Left colon (tissue), 2 donors: ENCODE measurements at regions not wholly inside any gene's neighbourhood (a gene's known extent, or its start where the extent isn't known, plus 50 kb on each side); places are given as distances from the start of the nearest gene placed in this dataset.

ENCODE experiments used
- ATAC-seq: fragments of 200-7000 bp; cut with Tn5 transposase; one replicate; pipeline ENCODE4 v1.9.1; 2020; ENCODE audit warnings: mild to moderate bottlenecking, moderate library complexity
- DNase-seq, 2 donors: peaks; one replicate each; pipeline ENCODE4 v3.0.0-alpha.2; 2020
- intact Hi-C, 2 donors: fragments of 100-400 bp; cut with DNase I in 1 of 2; cut with micrococcal nuclease in 1 of 2; formaldehyde crosslinking; loops; one replicate each; pipeline versions ENCODE4 v1.11.2 to v1.14.0; 2022; cut with DNase I, micrococcal nuclease
- microRNA-seq, 2 donors: library from miRNA; unstranded; fragments of <30 nt; microRNA quantifications; one replicate each; pipeline versions ENCODE4 v1.1.0 to v1.2.0, GENCODE V29; 2020
- donor health status: DM: no; HTN: no; CAD: no.
- donor health status: DM: yes; HTN: yes; CAD: no.

DNA sequence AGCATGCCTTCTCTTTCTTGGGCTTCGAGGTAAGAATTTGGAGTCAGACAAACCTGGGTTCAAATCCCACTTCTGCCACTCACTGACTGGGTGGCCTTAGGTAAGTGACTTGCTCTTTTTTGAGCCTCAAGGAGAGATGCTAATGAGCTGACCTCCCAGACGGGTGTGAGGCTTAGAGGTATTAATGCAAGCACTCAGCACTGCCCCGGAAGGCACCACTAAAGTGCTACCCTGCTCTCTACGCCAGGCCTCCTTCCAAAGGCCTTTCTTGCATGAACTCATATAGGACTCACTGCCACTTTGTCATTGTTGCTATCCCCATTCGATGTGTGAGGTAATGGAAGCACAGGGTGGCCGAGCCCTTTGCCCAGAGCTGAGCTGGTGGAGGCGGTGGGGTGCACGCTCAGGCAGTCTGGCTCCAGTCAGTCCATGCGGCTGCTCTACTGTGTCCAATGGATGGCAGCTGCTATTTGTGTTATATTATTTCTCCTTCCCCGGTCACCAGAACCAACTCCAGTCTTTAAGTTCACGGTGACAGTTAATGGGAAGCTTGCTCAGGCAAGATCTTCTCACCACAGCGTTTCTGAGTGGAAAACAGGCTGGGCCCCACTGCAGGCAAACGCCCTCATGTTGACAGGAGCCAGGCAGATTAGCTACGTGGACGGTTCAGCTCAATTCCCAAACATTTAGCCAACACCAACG, 55.2 kb upstream of the MLN start:
- ATAC-seq (no peak), DNase-seq (no peak)
- intact Hi-C loops, result no loop called here

- intact Hi-C loops, result no loop called here
- ATAC-seq (no peak), DNase-seq (no peak)
Observed at GRCh38 chr6:33857932-33858475, 54.2 kb upstream of the MLN start.

GRCh38 chr6:33857093-33857931, 53.5 kb upstream of the MLN start:
- no peak for DNase-seq
- no peak for ATAC-seq
- intact Hi-C loops, result no loop called here

DNA sequence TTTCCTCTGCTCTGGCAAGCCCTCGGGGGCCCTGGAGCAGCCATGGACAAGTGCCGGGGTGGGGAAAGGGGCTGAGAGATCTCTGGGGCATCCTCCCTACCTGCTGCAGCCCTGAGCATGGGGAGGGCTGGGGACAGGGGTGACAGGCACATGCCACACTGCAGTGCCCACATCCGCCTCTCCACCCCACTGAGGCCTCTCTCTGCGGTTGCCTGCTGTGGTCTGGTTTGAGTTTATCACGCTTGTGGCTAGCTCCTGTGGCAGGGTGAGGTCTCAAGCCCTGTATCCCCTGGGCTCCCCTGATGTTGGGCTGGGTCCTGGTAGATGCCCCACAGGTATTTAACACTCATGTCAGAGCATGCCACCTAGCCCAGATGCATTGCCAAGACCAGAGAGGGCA, 52.9 kb upstream of the MLN start:
- intact Hi-C loops, result no loop called here
- DNase-seq, result peak in 1 of 2 donors; percentile 15
- no peak for ATAC-seq

GRCh38 chr6:33856031-33856590, 52.3 kb upstream of the MLN start:
- intact Hi-C loops, result no loop called here
- no peak for ATAC-seq
- DNase-seq, result no peak

GRCh38 chr6:33854572-33855030, 50.8 kb upstream of the MLN start:
- DNase-seq (no peak), ATAC-seq (no peak)
- intact Hi-C loops, result loop anchor here in 1 of 2 donors (5.0 kb wide), 1 partner anchor 103 kb away; no protein-coding TSS in a partner anchor

GRCh38 chr6:33853736-33854135, 49.9 kb upstream of the MLN start:
- ATAC-seq (no peak), DNase-seq (no peak)
- intact Hi-C loops, result loop anchor here in 1 of 2 donors (5.0 kb wide), 1 partner anchor 104 kb away; no protein-coding TSS in a partner anchor

Small RNA genes in the stretch of these regions (microRNA-seq; reads per million reads assigned to microRNA genes)
- 0 reads per million in 2 donors for gene MIR7159
